PC-3 (cell line): ENCODE measurements at regions not wholly inside any gene's neighbourhood (a gene's known extent, or its start where the extent isn't known, plus 50 kb on each side); places are given as distances from the start of the nearest gene placed in this dataset.

Experiments used
- CTCF ChIP-seq: fragments of 300-600 bp; sonication (generic); conservative IDR thresholded peaks from 2 replicates; pipeline ENCODE4 v1.5.1; 2017; ENCODE audit warnings: antibody characterized with exemption, low read depth, mild to moderate bottlenecking, low read length
- EZH2 ChIP-seq: fragments of 300-600 bp; sonication (generic); IDR thresholded peaks from one replicate; pipeline ENCODE4 v1.6.1; 2017; ENCODE audit warnings: antibody characterized with exemption, mild to moderate bottlenecking, low read length; ENCODE audit not compliant: unreplicated experiment

GRCh38 chr3:154480033-154480432 is 50.0 kb upstream of the GPR149 start:
- no peak for TF ChIP-seq EZH2
- no peak for TF ChIP-seq CTCF
